Pancreas (tissue), 10 donors: ENCODE measurements at regions not wholly inside any gene's neighbourhood (a gene's known extent, or its start where the extent isn't known, plus 50 kb on each side); places are given as distances from the start of the nearest gene placed in this dataset.

Source experiments
- ATAC-seq, 4 donors: fragments of 200-7000 bp; cut with Tn5 transposase; one replicate each; pipeline versions ENCODE4 v1.8.0 to v1.9.1; 2020; ENCODE audit warnings: mild to moderate bottlenecking in 4 of 4, moderate library complexity in 4 of 4
- DNase-seq, 6 donors: peaks; one replicate each; pipeline ENCODE4 v3.0.0-alpha.2; 2020
- FAIRE-seq: peaks from 2 replicates; lab custom pipeline; 2012; peaks lifted over from hg19 to GRCh38; lab: Jason Lieb, UNC
- H3K27ac ChIP-seq, 4 donors: fragments of 200-600 bp; sonication (generic); 1 replicate in 3 of 4; 2 replicates in 1 of 4; pipeline versions ENCODE4 v1.5.0 to v1.8.0; 2020
- H3K27me3 ChIP-seq, 4 donors: fragments of 200-600 bp; one replicate each; pipeline ENCODE4 v1.8.0; 2021
- H3K36me3 ChIP-seq, 3 donors: fragments of 200-600 bp; sonication (generic) in 1 of 3; one replicate each; pipeline versions ENCODE4 v1.5.0 to v1.8.0; 2020 to 2021
- H3K4me1 ChIP-seq, 3 donors: fragments of 200-600 bp; one replicate each; pipeline ENCODE4 v1.8.0; 2021
- H3K4me3 ChIP-seq, 4 donors: fragments of 200-600 bp; sonication (generic) in 2 of 4; one replicate each; pipeline versions ENCODE4 v1.5.0 to v1.8.0; 2020 to 2021
- H3K9me3 ChIP-seq, 4 donors: fragments of 200-600 bp; one replicate each; pipeline ENCODE4 v1.8.0; 2021
- WGBS, 2 donors: extraction: QIAGEN DNeasy Blood & Tissue Kit; methylation state at CpG; one replicate each; pipeline ENCODE4 v1.1.7; 2013; 5-methylcytosine and 5-hydroxymethylcytosine counted together
- intact Hi-C, 3 donors: fragments of 100-400 bp; cut with DNase I; formaldehyde crosslinking; loops; one replicate each; pipeline versions ENCODE4 v1.11.1 to v1.14.2; 2022
- TF ChIP-seq, protein P1 (sequence below), 4 donors: fragments of 200-600 bp; sonication (generic) in 3 of 4; IDR thresholded peaks; one replicate each; pipeline versions ENCODE4 v1.5.0 to v1.8.0; 2021; ENCODE audit warnings: antibody characterized with exemption in 4 of 4
- donor health status: healthy with polysubstance abuse.
- donor health status: DM: no; HTN: no; CAD: no; lungs with moderate emphysema.
- donor health status: DM: no; HTN: no; CAD: no.
- donor health status: control.
- donor health status: control.
- donor health status: Bipolar disorder and iron deficiency.
- donor health status: DM: yes; HTN: yes; CAD: no.
- donor health status: DM: no; HTN: no; CAD: no.
- donor health status: DM: no; HTN: no; CAD: no.
- donor health status: DM: yes; HTN: yes; CAD: no.

DNA sequence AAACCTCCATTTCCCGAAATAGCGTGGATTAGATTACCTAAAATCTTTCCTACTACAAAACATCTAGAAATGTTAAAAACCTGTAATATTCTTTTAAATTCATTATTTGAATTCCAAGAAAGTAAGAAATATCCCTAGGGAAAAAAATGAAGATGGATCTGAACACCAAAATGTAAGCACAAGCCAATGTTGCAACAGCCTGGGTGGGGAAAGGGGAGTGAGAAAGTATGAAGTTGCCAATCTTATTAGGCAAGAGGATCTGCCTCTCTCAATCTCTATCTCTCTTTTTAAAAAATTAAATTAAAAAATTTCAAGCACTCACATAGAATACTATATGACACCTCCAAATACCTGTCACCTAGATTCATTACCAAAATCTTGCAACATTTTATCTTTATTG, 74.9 kb upstream of the IRF2BP2 start:
- peak overlapping the region in 3 of 4 donors; percentile 11 to 75 (median 65) for H3K27ac ChIP-seq

DNA sequence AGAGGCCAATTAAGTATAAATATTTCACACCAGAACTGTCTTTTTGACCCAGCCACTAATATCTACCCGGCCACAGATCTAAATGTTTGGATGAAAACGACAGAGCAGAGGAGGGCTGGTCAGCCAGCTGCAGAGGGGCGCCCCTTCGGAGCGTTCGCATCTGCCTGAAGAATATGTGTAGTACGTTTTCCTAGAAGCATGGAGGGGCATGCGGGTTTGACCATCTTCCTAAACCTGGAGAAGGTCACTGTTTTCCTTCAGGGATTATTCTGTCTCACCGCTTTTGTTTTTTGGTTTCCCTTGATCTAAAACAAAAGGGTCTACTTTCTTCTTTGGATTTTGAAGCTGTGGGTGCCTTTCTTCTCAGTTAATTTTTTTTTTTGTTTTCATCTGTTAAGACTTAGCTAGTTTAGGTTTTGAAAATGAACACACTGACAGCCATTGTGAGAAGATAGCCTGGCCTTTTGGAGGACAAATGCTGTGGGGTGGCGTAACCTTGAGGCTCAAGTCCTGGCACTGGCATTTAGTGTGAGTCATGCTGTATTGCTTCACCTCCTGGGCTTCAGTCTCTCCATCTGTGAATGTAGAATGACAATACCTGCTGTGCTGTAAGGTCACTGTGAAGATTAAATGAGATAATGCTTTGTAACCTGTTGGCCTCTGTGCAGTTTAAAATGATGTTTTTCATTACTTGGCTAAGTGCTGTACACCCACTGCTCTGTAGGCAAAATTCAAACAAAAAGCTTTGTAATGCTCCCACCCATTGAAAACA, 74.1 kb upstream of the IRF2BP2 start:
- Histone ChIP-seq H3K9me3 (no peaks in the 10 kb centered on the region), H3K27ac (peak overlapping the region; percentile 33 to 75 (median 66)), H3K4me3 (no peak overlapping the region), H3K4me1 (peaks cover 0 to 20% (median 12%) of the 10 kb centered on the region in 3 donors), H3K27me3 (no peaks in the 10 kb centered on the region), H3K36me3 (no peaks in the 10 kb centered on the region)
- intact Hi-C loops = no loop called here
- FAIRE-seq = no peak
- peak; percentile 99 to 100 (median 100) for ATAC-seq
- 45 to 59% methylated on average over 10 of the region's 10 CpGs for WGBS, 2 donors
- TF ChIP-seq, protein P1, sequence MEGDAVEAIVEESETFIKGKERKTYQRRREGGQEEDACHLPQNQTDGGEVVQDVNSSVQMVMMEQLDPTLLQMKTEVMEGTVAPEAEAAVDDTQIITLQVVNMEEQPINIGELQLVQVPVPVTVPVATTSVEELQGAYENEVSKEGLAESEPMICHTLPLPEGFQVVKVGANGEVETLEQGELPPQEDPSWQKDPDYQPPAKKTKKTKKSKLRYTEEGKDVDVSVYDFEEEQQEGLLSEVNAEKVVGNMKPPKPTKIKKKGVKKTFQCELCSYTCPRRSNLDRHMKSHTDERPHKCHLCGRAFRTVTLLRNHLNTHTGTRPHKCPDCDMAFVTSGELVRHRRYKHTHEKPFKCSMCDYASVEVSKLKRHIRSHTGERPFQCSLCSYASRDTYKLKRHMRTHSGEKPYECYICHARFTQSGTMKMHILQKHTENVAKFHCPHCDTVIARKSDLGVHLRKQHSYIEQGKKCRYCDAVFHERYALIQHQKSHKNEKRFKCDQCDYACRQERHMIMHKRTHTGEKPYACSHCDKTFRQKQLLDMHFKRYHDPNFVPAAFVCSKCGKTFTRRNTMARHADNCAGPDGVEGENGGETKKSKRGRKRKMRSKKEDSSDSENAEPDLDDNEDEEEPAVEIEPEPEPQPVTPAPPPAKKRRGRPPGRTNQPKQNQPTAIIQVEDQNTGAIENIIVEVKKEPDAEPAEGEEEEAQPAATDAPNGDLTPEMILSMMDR (IDR thresholded peaks at IDR 0.05) = no peak
- DNase-seq = peak in 4 of 6 donors; percentile 71 to 86 (median 83)

More for the DNA sequence above, 74.9 kb upstream of the IRF2BP2 start:
- FAIRE-seq (no peak), DNase-seq (no peak), ATAC-seq (no peak)
- Histone ChIP-seq H3K4me1 (peaks cover 0 to 20% (median 12%) of the 10 kb centered on the region in 3 donors), H3K4me3 (no peak overlapping the region), H3K36me3 (no peaks in the 10 kb centered on the region), H3K9me3 (no peaks in the 10 kb centered on the region), H3K27me3 (no peaks in the 10 kb centered on the region)
- TF ChIP-seq, protein P1 (IDR thresholded peaks at IDR 0.05) = no peak
- intact Hi-C loops = no loop called here
- 81 to 95% methylated on average over 2 of the region's 2 CpGs for WGBS, 2 donors

DNA sequence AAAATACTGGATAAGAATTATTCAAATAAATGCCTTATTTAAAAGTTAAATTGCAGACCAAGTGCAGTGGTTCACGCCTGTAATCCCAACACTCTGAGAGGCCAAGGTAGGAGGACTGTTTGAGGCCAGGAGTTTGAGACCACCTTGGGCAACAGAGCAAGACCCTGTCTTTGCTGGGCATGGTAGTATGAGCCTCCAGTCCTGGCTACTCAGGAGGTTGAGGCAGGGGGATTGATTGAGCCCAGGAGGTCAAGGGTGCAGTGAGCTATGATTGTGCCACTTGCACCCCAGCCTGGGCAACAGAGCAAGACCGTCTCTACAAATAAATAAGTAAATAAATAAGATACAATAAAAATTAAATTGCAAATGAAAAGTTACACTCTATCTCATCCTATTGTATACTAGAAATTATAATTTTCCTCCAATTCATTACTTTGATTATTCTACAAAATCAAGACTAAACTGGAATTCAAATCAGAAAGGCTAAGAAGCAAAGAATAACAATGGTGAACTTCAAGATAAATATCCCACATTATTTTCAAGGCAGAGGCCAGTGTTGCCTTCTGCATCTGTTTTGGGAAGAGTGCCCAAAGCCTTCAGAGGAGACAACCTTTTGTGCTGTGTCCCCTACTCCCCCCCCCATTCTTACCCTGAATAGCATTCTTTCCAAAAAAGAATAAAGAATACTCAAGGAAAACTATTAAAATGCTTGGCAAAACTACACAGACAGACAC, 73.3 kb upstream of the IRF2BP2 start:
- FAIRE-seq = no peak
- H3K27me3 ChIP-seq = no peaks in the 10 kb centered on the region
- TF ChIP-seq, protein P1 (IDR thresholded peaks at IDR 0.05) = no peak
- H3K9me3 ChIP-seq = no peaks in the 10 kb centered on the region
- peak in 2 of 4 donors; percentile 7 to 17 for ATAC-seq
- DNase-seq = no peak
- H3K4me1 ChIP-seq = peaks cover 0 to 20% (median 12%) of the 10 kb centered on the region in 3 donors
- H3K36me3 ChIP-seq = no peaks in the 10 kb centered on the region
- H3K4me3 ChIP-seq = no peak overlapping the region
- WGBS, 2 donors = 67 to 90% methylated on average over 2 of the region's 2 CpGs
- intact Hi-C loops = no loop called here
- H3K27ac ChIP-seq = peak overlapping the region; percentile 33 to 75 (median 66)

DNA sequence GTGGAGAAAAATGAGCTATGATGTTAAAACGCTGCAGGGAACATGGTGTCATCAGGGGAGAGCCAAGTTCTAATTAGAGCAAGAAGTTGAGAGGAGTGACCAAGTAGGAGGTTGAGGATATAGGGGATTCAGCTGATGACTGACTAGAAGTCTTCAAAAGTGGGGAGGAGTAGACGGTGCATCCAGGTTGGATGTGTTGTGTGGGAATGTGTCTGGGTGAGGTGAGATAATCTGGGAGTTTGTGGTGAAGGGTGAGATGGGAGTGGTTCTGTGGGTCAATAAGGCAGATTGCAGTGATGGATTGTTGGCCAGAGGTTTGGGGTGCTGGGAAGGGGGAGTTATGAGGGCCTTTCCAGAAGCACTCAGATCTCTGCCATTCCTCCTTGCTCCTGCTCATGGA, 72.0 kb upstream of the IRF2BP2 start:
- ATAC-seq = no peak
- TF ChIP-seq, protein P1 (IDR thresholded peaks at IDR 0.05) = no peak
- peaks cover under 1 to 20% (median 12%) of the 10 kb centered on the region in 3 donors for H3K4me1 ChIP-seq
- H3K4me3 ChIP-seq = no peak overlapping the region
- no peak for FAIRE-seq
- no peaks in the 10 kb centered on the region for H3K27me3 ChIP-seq
- 91% methylated on average over 2 of the region's 2 CpGs for WGBS, 2 donors
- H3K36me3 ChIP-seq = no peaks in the 10 kb centered on the region
- H3K27ac ChIP-seq = no peak overlapping the region
- intact Hi-C loops = no loop called here
- DNase-seq = no peak
- no peaks in the 10 kb centered on the region for H3K9me3 ChIP-seq
